ENCODE measurements at regions not wholly inside any gene's neighbourhood (a gene's known extent, or its start where the extent isn't known, plus 50 kb on each side); places are given as distances from the start of the nearest gene placed in this dataset.

DNA sequence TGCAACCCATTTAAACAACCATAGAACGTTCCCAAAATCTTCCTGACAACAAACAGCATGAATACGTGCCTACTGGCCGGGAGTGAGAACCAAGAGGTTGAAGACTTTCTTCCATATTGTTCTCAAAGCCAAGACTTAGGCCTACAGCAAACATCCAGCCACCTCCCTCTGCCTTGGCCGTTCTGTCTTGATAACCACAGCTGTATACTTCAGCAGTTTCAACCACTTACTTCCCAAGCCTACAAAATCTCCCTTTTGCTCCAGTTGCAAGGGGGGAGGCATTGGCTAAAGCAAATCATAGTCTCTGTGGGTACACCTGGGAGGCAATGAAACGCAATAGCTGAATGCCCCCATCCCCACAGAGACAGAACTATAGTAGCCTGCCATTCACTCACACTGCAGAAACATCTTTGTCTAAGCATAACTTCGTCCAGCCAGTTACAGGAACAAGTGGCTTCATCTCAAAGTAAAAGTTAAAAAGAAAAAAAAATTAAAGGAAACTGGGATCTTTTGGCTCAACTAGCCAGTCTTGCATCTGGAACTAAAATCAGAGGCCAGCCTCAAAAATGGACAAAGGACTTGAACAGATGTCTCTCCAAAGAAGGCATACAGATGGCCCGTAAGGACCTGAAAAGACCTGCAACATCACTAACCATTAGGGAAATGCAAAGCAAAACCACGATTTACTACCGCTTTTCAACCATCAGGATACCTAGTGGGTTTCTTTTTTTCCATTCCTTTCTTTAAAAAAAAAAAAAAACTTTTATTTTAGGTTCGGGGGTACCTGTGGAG lies 186.0 kb downstream of the PSMG1 start:
- ChIA-PET POLR2A (no interaction called here), CTCF (interaction anchor here (1.0 kb wide), 1 partner anchor 99 kb away, joined by 3 read pairs; no protein-coding TSS in a partner anchor)
- Histone ChIP-seq H3K4me1 (ENCODE audit: control insufficient read depth, insufficient read depth, low read length) (0 out of 2 replicates have a peak, but pooled peaks cover 2% of the 10 kb centered on the region), H3K9me3 (ENCODE audit: control insufficient read depth, insufficient read depth, low read depth, low read length) (no peaks in the 10 kb centered on the region), H3K27ac (ENCODE audit: extremely low read depth, low read depth, low read length) (no peak overlapping the region), H3K4me3 (ENCODE audit: low read depth, low read length) (no peak overlapping the region), H3K36me3 (ENCODE audit: control insufficient read depth in 2 of 2, insufficient read depth in 1 of 2, low read length in 2 of 2) (no peaks in the 10 kb centered on the region)
- TF ChIP-seq, protein P1, sequence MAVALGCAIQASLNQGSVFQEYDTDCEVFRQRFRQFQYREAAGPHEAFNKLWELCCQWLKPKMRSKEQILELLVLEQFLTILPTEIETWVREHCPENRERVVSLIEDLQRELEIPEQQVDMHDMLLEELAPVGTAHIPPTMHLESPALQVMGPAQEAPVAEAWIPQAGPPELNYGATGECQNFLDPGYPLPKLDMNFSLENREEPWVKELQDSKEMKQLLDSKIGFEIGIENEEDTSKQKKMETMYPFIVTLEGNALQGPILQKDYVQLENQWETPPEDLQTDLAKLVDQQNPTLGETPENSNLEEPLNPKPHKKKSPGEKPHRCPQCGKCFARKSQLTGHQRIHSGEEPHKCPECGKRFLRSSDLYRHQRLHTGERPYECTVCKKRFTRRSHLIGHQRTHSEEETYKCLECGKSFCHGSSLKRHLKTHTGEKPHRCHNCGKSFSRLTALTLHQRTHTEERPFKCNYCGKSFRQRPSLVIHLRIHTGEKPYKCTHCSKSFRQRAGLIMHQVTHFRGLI (tag by site-specific recombination; IDR thresholded peaks at IDR 0.05) = no peak
- peak; percentile 97 for TF ChIP-seq ZNF157 (tag by site-specific recombination; IDR thresholded peaks at IDR 0.05)

DNA sequence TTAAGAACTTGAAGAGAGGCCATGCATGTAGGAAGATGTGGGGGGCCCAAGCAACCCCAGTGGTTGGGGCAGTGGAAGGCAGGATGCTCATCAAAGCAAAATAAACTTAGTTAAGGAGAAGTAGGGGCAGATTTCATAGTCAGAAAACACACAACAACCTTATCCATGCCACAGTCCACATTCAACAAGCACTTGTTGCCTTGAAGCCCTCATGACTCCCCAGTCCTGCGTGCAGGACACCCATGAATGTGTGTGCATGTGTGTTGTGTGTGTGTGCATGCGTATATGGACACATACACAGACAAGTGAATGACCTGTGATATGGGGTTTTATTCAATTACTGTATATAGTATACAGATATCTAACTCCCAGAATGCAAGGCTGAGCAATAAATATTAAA lies 186.9 kb downstream of the PSMG1 start:
- no peaks in the 10 kb centered on the region for H3K36me3 ChIP-seq (ENCODE audit: control insufficient read depth in 2 of 2, insufficient read depth in 1 of 2, low read length in 2 of 2)
- H3K4me1 ChIP-seq (ENCODE audit: control insufficient read depth, insufficient read depth, low read length) = 0 out of 2 replicates have a peak, but pooled peaks cover 2% of the 10 kb centered on the region
- no peak overlapping the region for H3K27ac ChIP-seq (ENCODE audit: extremely low read depth, low read depth, low read length)
- H3K4me3 ChIP-seq (ENCODE audit: low read depth, low read length) = no peak overlapping the region
- POLR2A ChIA-PET = no interaction called here
- TF ChIP-seq ZNF132 (tag by site-specific recombination; IDR thresholded peaks at IDR 0.05; ENCODE audit: borderline replicate concordance) = no peak
- peak; percentile 93 for TF ChIP-seq SCRT1 (tag by site-specific recombination; IDR thresholded peaks at IDR 0.05; ENCODE audit: borderline replicate concordance)
- TF ChIP-seq, protein P2, sequence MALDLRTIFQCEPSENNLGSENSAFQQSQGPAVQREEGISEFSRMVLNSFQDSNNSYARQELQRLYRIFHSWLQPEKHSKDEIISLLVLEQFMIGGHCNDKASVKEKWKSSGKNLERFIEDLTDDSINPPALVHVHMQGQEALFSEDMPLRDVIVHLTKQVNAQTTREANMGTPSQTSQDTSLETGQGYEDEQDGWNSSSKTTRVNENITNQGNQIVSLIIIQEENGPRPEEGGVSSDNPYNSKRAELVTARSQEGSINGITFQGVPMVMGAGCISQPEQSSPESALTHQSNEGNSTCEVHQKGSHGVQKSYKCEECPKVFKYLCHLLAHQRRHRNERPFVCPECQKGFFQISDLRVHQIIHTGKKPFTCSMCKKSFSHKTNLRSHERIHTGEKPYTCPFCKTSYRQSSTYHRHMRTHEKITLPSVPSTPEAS (tag by site-specific recombination; IDR thresholded peaks at IDR 0.05) = 0 out of 2 replicates have a peak, but pooled peaks have one; percentile 57
- no peak for TF ChIP-seq RBAK (tag by site-specific recombination; IDR thresholded peaks at IDR 0.05)
- TF ChIP-seq ZNF223 (tag by site-specific recombination; IDR thresholded peaks at IDR 0.05) = no peak
- TF ChIP-seq SCRT2 (tag by site-specific recombination; IDR thresholded peaks at IDR 0.05) = peak; percentile 96
- no peaks in the 10 kb centered on the region for H3K9me3 ChIP-seq (ENCODE audit: control insufficient read depth, insufficient read depth, low read depth, low read length)
- CTCF ChIA-PET = interaction anchor here (1.0 kb wide), 1 partner anchor 100 kb away, joined by 3 read pairs; no protein-coding TSS in a partner anchor

DNA sequence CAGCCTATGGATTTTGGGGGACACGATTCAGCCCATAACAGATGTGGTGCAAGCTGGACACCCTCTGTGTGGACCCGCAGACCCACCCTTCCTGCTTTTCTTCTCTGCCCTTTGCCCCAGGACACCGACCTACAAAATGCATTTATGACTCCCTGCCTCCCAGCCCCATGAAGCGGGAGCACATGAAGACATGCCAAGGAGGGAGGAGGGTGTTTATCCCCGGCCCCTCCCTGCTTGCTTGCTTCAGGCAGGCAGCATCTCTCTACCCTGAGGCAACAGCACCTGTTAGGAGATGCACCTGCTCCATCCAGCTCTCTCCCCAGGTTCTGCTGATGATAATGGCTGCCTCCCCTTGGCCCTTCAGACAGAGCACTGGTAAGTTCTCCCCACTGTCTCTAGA lies 187.5 kb downstream of the PSMG1 start:
- H3K27ac ChIP-seq (ENCODE audit: extremely low read depth, low read depth, low read length) = no peak overlapping the region
- CTCF ChIA-PET = no interaction called here
- no peak overlapping the region for H3K4me3 ChIP-seq (ENCODE audit: low read depth, low read length)
- POLR2A ChIA-PET = no interaction called here
- peaks cover 3% of the 10 kb centered on the region; the same call in 1 of the 2 replicates for H3K4me1 ChIP-seq (ENCODE audit: control insufficient read depth, insufficient read depth, low read length)
- no peaks in the 10 kb centered on the region for H3K9me3 ChIP-seq (ENCODE audit: control insufficient read depth, insufficient read depth, low read depth, low read length)
- no peaks in the 10 kb centered on the region for H3K36me3 ChIP-seq (ENCODE audit: control insufficient read depth in 2 of 2, insufficient read depth in 1 of 2, low read length in 2 of 2)
- TF ChIP-seq ZNF521 (tag by site-specific recombination; IDR thresholded peaks at IDR 0.05) = no peak
- TF ChIP-seq, protein P3, sequence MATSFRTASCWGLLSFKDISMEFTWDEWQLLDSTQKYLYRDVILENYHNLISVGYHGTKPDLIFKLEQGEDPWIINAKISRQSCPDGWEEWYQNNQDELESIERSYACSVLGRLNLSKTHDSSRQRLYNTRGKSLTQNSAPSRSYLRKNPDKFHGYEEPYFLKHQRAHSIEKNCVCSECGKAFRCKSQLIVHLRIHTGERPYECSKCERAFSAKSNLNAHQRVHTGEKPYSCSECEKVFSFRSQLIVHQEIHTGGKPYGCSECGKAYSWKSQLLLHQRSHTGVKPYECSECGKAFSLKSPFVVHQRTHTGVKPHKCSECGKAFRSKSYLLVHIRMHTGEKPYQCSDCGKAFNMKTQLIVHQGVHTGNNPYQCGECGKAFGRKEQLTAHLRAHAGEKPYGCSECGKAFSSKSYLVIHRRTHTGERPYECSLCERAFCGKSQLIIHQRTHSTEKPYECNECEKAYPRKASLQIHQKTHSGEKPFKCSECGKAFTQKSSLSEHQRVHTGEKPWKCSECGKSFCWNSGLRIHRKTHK (tag by site-specific recombination; IDR thresholded peaks at IDR 0.05) = no peak
- no peak for TF ChIP-seq GFI1B (tag by site-specific recombination; IDR thresholded peaks at IDR 0.05)
- no peak for TF ChIP-seq ZNF530 (tag by site-specific recombination; IDR thresholded peaks at IDR 0.05; ENCODE audit: low read depth)
- TF ChIP-seq ZNF292 (tag by site-specific recombination; IDR thresholded peaks at IDR 0.05; ENCODE audit: borderline replicate concordance, low read depth) = no peak
- TF ChIP-seq, protein P4, sequence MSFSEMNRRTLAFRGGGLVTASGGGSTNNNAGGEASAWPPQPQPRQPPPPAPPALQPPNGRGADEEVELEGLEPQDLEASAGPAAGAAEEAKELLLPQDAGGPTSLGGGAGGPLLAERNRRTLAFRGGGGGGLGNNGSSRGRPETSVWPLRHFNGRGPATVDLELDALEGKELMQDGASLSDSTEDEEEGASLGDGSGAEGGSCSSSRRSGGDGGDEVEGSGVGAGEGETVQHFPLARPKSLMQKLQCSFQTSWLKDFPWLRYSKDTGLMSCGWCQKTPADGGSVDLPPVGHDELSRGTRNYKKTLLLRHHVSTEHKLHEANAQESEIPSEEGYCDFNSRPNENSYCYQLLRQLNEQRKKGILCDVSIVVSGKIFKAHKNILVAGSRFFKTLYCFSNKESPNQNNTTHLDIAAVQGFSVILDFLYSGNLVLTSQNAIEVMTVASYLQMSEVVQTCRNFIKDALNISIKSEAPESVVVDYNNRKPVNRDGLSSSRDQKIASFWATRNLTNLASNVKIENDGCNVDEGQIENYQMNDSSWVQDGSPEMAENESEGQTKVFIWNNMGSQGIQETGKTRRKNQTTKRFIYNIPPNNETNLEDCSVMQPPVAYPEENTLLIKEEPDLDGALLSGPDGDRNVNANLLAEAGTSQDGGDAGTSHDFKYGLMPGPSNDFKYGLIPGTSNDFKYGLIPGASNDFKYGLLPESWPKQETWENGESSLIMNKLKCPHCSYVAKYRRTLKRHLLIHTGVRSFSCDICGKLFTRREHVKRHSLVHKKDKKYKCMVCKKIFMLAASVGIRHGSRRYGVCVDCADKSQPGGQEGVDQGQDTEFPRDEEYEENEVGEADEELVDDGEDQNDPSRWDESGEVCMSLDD (tag by site-specific recombination; IDR thresholded peaks at IDR 0.05) = no peak
- TF ChIP-seq ZFP69B (tag by site-specific recombination; IDR thresholded peaks at IDR 0.05) = no peak
- no peak for TF ChIP-seq HOXD13 (CRISPR knock-in tag; IDR thresholded peaks at IDR 0.05; ENCODE audit: borderline replicate concordance)
- no peak for TF ChIP-seq ZNF624 (tag by site-specific recombination; IDR thresholded peaks at IDR 0.05)
- no peak for TF ChIP-seq SETDB1 (IDR thresholded peaks at IDR 0.05; ENCODE audit: insufficient read length, low read length)
- no peak for TF ChIP-seq KLF1 (tag by site-specific recombination; IDR thresholded peaks at IDR 0.05)
- no peak for TF ChIP-seq GLI2 (tag by site-specific recombination; IDR thresholded peaks at IDR 0.05; ENCODE audit: borderline replicate concordance, low read depth)
- TF ChIP-seq ZNF23 (tag by site-specific recombination; IDR thresholded peaks at IDR 0.05; ENCODE audit: borderline replicate concordance) = no peak
- TF ChIP-seq, protein P5, sequence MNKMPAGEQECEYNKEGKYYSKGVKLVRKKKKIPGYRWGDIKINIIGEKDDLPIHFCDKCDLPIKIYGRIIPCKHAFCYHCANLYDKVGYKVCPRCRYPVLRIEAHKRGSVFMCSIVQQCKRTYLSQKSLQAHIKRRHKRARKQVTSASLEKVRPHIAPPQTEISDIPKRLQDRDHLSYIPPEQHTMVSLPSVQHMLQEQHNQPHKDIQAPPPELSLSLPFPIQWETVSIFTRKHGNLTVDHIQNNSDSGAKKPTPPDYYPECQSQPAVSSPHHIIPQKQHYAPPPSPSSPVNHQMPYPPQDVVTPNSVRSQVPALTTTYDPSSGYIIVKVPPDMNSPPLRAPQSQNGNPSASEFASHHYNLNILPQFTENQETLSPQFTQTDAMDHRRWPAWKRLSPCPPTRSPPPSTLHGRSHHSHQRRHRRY (tag by site-specific recombination; IDR thresholded peaks at IDR 0.05) = no peak
- no peak for TF ChIP-seq ZNF677 (tag by site-specific recombination; IDR thresholded peaks at IDR 0.05)
